Gastroesophageal sphincter (tissue), 4 donors: ENCODE measurements at regions not wholly inside any gene's neighbourhood (a gene's known extent, or its start where the extent isn't known, plus 50 kb on each side); places are given as distances from the start of the nearest gene placed in this dataset.

ENCODE experiments used
- ATAC-seq: fragments of 150-250 bp; one replicate; pipeline ENCODE4 v1.9.1; 2016; ENCODE audit warnings: mild to moderate bottlenecking, moderate library complexity
- H3K27ac ChIP-seq, 4 donors: fragments of 200-600 bp; sonication (generic) in 3 of 4; 1 replicate in 3 of 4; 2 replicates in 1 of 4; pipeline ENCODE4 v1.5.1; 2016 to 2019
- H3K27me3 ChIP-seq: fragments of 200-600 bp; sonication (generic); one replicate; pipeline ENCODE4 v1.5.1; 2019
- H3K36me3 ChIP-seq, 2 donors: fragments of 200-600 bp; sonication (generic); one replicate each; pipeline ENCODE4 v1.5.1; 2019; ENCODE audit warnings: control low read depth in 1 of 2
- H3K4me1 ChIP-seq, 3 donors: fragments of 200-600 bp; sonication (generic); 1 replicate in 2 of 3; 2 replicates in 1 of 3; pipeline ENCODE4 v1.5.1; 2016 to 2019; ENCODE audit warnings: control low read depth in 2 of 3
- H3K4me3 ChIP-seq, 2 donors: fragments of 200-600 bp; sonication (generic); one replicate each; pipeline ENCODE4 v1.5.1; 2019; ENCODE audit warnings: mild to moderate bottlenecking in 1 of 2, moderate library complexity in 1 of 2
- H3K9me3 ChIP-seq, 3 donors: fragments of 200-600 bp; sonication (generic); one replicate each; pipeline ENCODE4 v1.5.1; 2017 to 2019; ENCODE audit warnings: control low read depth in 2 of 3
- CTCF ChIP-seq, 4 experiments: fragments of 200-600 bp in 2 of 4; fragments of 450-650 bp in 2 of 4; sonication (generic) in 1 of 4; IDR thresholded peaks; one replicate each; pipeline ENCODE4 v1.5.1; 2017 to 2019; ENCODE audit warnings: antibody characterized with exemption in 4 of 4, mild to moderate bottlenecking in 2 of 4, moderate library complexity in 2 of 4
- EP300 ChIP-seq: sonication (generic); formaldehyde crosslinking; IDR thresholded peaks from one replicate; pipeline ENCODE4 v1.6.1; 2017; ENCODE audit warnings: antibody characterized with exemption, mild to moderate bottlenecking
- POLR2A ChIP-seq, 2 donors: fragments of 450-650 bp; IDR thresholded peaks; one replicate each; pipeline ENCODE4 v1.6.1; 2017; ENCODE audit warnings: antibody characterized with exemption in 2 of 2, mild to moderate bottlenecking in 2 of 2, moderate library complexity in 1 of 2
- POLR2AphosphoS5 ChIP-seq: sonication (generic); formaldehyde crosslinking; IDR thresholded peaks from one replicate; pipeline ENCODE4 v1.6.1; 2017; ENCODE audit warnings: antibody characterized with exemption
- WGBS, 2 donors: methylation state at CpG; one replicate each; pipeline ENCODE4 v1.1.5; 2018; ENCODE audit warnings: low coverage in 1 of 2; 5-methylcytosine and 5-hydroxymethylcytosine counted together

DNA sequence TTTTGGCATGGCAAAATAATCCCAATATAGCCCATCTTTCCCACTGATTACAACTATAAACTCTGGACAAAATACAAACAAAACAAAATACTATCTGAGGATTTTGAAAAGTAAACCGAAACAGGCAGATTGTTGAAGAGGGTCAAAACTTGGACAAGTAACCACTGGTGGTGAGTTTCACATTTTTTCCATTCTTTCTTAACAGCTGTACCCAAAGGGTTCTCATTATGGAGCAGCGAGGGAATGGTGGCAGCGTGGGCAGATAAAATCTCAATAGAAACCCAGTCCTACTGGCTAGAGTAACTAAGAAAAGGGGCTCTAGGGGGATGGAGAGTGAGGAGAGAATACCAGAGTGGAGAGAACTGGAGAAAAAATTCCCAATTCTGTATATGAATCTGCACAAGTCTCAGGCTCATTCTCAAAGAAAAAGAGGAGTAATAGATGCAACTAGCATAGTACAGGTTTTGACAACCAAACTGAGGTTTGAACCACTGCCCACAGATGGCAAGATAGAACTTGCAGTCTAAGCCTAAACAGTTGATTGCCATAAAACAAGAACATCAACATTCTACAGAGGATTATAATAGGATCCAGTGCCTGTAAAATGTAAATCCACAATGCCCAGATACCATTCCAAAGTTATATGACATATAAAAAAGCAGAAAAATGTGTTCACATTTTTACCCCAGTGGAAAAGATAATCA lies 284.5 kb downstream of the KCNRG start:
- no peaks in the 10 kb centered on the region for H3K4me1 ChIP-seq
- H3K9me3 ChIP-seq: no peaks in the 10 kb centered on the region
- TF ChIP-seq POLR2A (IDR thresholded peaks at IDR 0.05) (no peak), POLR2AphosphoS5 (no peak), EP300 (no peak), CTCF (IDR thresholded peaks at IDR 0.05) (no peak)
- no peaks in the 10 kb centered on the region for H3K27me3 ChIP-seq
- H3K27ac ChIP-seq: no peak overlapping the region
- 93 to 95% methylated on average over 3 of the region's 3 CpGs for WGBS, 2 donors
- H3K36me3 ChIP-seq: no peaks in the 10 kb centered on the region
- no peak overlapping the region for H3K4me3 ChIP-seq
- ATAC-seq: no peak

GRCh38 chr13:50303963-50304721 lies 288.9 kb downstream of the KCNRG start:
- Histone ChIP-seq H3K27me3 (no peaks in the 10 kb centered on the region), H3K9me3 (no peaks in the 10 kb centered on the region), H3K4me3 (no peak overlapping the region), H3K36me3 (no peaks in the 10 kb centered on the region), H3K27ac (no peak overlapping the region), H3K4me1 (peaks cover 0 to 3% (median 0%) of the 10 kb centered on the region in 3 donors)
- WGBS, 2 donors: 82 to 96% methylated on average over 5 of the region's 5 CpGs
- TF ChIP-seq POLR2A (IDR thresholded peaks at IDR 0.05) (no peak), POLR2AphosphoS5 (no peak), CTCF (IDR thresholded peaks at IDR 0.05) (no peak), EP300 (no peak)
- no peak for ATAC-seq

DNA sequence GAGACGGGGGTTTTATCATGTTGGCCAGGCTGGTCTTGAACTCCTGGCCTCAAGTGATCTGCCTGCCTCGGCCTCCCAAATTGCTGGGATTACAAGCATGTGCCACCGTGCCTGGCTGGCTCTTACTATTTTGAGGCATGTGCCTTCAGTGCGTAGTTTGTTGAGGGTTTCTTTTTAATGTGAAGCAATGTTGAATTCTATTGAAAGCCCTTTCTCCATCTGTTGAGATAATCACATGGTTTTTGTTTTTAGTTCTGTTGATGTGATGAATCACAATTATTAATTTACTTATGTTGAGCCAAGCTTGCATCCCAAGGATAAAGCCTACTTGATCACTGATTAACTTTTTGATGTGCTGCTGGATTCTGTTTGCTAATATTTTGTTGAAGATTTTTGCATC lies 290.9 kb downstream of the KCNRG start:
- H3K27me3 ChIP-seq: no peaks in the 10 kb centered on the region
- H3K36me3 ChIP-seq: no peaks in the 10 kb centered on the region
- ATAC-seq: no peak
- no peak for TF ChIP-seq POLR2A (IDR thresholded peaks at IDR 0.05)
- TF ChIP-seq POLR2AphosphoS5: no peak
- TF ChIP-seq EP300: no peak
- no peak for TF ChIP-seq CTCF (IDR thresholded peaks at IDR 0.05)
- H3K4me3 ChIP-seq: no peak overlapping the region
- H3K9me3 ChIP-seq: no peaks in the 10 kb centered on the region
- no peak overlapping the region for H3K27ac ChIP-seq
- H3K4me1 ChIP-seq: peaks cover 5 to 16% (median 7%) of the 10 kb centered on the region in 3 donors
- WGBS, 2 donors: 92 to 100% methylated on average over 1 to 2 of the region's 4 CpGs

DNA sequence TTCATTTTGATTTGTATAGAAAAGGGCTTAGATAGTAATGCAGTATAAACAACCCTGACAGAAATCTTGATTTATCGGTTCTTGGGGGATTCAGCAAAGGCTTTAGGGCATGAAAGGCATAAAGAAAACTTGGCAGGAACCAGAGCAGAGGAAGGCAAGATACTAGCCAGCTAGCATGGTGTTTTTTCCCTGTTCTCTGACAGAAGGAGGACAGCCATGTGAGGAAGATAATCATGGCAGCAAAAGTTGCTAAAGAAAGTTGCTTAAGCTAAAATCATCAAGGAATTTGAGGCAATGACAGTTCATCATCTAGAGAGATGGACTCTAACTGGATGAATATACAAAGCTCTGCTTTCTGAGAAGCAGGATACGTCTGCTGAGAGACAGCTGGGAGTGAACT lies 294.1 kb downstream of the KCNRG start:
- no peak for ATAC-seq
- Histone ChIP-seq H3K27ac (peak overlapping the region in 1 of 4 donors; percentile 5), H3K4me1 (peaks cover 5 to 28% (median 7%) of the 10 kb centered on the region in 3 donors), H3K27me3 (no peaks in the 10 kb centered on the region), H3K36me3 (no peaks in the 10 kb centered on the region), H3K4me3 (no peak overlapping the region), H3K9me3 (no peaks in the 10 kb centered on the region)
- WGBS, 2 donors: 19 to 26% methylated on average over 2 of the region's 2 CpGs
- TF ChIP-seq POLR2A (IDR thresholded peaks at IDR 0.05): no peak
- no peak for TF ChIP-seq EP300
- no peak for TF ChIP-seq POLR2AphosphoS5
- TF ChIP-seq CTCF (IDR thresholded peaks at IDR 0.05): no peak
